ENCODE measurements at regions not wholly inside any gene's neighbourhood (a gene's known extent, or its start where the extent isn't known, plus 50 kb on each side); places are given as distances from the start of the nearest gene placed in this dataset.

- no peak for TF ChIP-seq CTCF (conservative IDR thresholded peaks at IDR 0.05; ENCODE audit: low read depth, low read length)
- DNase-seq (ENCODE audit: low read depth) = no peak
- no peak overlapping the region for H3K4me3 ChIP-seq (ENCODE audit: low read depth, low read length)
These were observed 405.4 kb downstream of the DMAC1 start for GRCh38 chr9:7394002-7394774.

GRCh38 chr9:7392148-7392547 is 407.4 kb downstream of the DMAC1 start:
- no peak for DNase-seq (ENCODE audit: low read depth)
- no peak for TF ChIP-seq CTCF (conservative IDR thresholded peaks at IDR 0.05; ENCODE audit: low read depth, low read length)
- H3K4me3 ChIP-seq (ENCODE audit: low read depth, low read length) = no peak overlapping the region

GRCh38 chr9:7388755-7389154 is 410.8 kb downstream of the DMAC1 start:
- H3K4me3 ChIP-seq (ENCODE audit: low read depth, low read length) = no peak overlapping the region
- no peak for DNase-seq (ENCODE audit: low read depth)
- no peak for TF ChIP-seq CTCF (conservative IDR thresholded peaks at IDR 0.05; ENCODE audit: low read depth, low read length)

- H3K4me3 ChIP-seq (ENCODE audit: low read depth, low read length) = no peak overlapping the region
- TF ChIP-seq CTCF (conservative IDR thresholded peaks at IDR 0.05; ENCODE audit: low read depth, low read length) = no peak
- no peak for DNase-seq (ENCODE audit: low read depth)
These were observed 411.7 kb downstream of the DMAC1 start for GRCh38 chr9:7387840-7388239.

GRCh38 chr9:7382304-7382703 is 417.3 kb downstream of the DMAC1 start:
- DNase-seq (ENCODE audit: low read depth) = no peak
- H3K4me3 ChIP-seq (ENCODE audit: low read depth, low read length) = no peak overlapping the region
- no peak for TF ChIP-seq CTCF (conservative IDR thresholded peaks at IDR 0.05; ENCODE audit: low read depth, low read length)

GRCh38 chr9:7377489-7377888 is 422.1 kb downstream of the DMAC1 start:
- no peak for TF ChIP-seq CTCF (conservative IDR thresholded peaks at IDR 0.05; ENCODE audit: low read depth, low read length)
- no peak overlapping the region for H3K4me3 ChIP-seq (ENCODE audit: low read depth, low read length)
- DNase-seq (ENCODE audit: low read depth) = no peak

GRCh38 chr9:7376833-7377232 is 422.7 kb downstream of the DMAC1 start:
- no peak overlapping the region for H3K4me3 ChIP-seq (ENCODE audit: low read depth, low read length)
- peak; percentile 63 for DNase-seq (ENCODE audit: low read depth)
- no peak for TF ChIP-seq CTCF (conservative IDR thresholded peaks at IDR 0.05; ENCODE audit: low read depth, low read length)

Data from choroid plexus epithelial cell (primary cell).